NCI-H187 treated with DMSO at 0.1 percent for 48 hours (cell line): ENCODE measurements at regions not wholly inside any gene's neighbourhood (a gene's known extent, or its start where the extent isn't known, plus 50 kb on each side); places are given as distances from the start of the nearest gene placed in this dataset.

Experiments used
- DNase-seq: peaks from one replicate; lab custom pipeline; 2025; lab: John Stamatoyannopoulos, UW

DNA sequence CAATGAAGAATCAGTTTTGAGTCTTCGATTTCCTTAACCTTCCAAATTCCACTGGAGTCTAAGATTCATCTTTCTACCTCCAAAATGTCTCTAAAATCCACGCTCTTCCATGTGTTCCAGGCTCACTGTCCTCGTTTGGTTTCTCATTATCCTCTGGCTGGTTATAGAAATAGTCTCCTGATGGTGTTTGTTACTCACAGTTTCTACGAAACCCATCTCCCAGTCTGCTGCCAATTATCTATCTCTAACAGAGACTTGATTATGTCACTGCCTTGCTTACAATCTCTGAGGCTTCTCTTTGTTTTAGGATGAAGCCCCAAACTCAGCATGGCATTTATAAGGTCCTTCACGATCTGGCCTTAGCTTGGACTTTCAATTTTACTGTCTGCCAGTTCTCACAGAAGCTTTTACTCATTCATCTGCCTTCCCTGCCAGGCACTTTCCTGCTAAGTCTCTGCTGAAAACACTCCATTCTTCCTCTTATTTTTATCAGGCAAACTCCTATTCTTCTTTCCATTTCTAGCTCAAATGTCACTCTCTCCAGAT lies 339.6 kb upstream of the SGCD start:
- no peak for DNase-seq

DNA sequence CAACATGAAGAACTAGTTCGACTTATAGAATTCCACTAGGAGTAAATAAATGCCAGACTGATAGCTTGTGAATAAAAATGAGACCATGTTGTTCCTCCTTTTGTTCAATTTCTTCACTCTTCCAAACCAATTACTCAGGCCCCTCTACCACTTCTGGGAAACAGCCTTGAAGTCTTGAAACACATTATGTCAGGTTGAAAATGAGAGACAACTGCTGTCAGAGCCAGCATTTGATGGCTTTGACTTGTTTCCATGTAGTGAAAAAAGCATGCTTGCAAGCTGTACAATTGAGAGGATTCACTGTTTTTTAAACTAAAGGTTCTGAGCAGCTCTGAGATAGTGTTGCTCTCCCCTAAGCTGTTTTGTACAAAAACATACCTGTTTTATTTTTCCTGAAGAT lies 337.1 kb upstream of the SGCD start:
- DNase-seq, result no peak

DNA sequence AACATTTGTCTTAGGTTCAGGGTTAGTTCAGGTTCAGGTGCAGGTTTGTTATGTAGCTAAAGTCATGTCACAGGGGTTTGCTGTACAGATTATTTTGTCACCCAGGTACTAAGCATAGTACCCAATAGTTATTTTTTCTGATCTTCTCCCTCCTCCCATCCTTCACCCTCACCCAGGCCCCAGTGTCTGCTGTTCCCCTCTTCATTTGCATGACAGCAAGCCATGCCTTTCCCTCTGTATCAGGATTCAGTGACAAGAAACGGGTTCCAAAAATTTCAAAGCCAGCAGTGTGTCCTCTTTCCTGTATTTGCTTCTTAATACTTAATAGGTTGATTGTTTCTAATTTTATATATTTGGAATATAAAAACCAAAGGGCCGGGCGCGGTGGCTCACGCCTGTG lies 330.8 kb upstream of the SGCD start:
- no peak for DNase-seq

DNA sequence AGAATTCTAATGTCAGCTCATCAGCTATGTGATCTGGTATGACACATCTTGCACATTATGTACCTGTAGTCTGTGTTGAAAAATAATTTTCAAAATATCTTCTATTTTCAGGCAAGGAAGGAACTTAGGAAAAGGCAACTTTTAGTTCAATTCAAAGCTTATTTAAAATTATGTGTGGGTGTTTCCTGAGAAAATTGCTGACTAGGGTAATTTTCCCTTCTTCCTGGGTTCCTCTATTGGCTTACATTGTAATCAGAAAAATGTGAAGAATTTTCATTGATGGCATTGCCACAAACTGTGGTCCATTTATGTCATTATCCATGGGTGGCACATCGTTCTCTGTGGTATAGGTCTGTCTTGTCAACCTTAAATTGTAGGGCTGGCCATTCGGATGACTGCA lies 328.7 kb upstream of the SGCD start:
- DNase-seq, result no peak

DNA sequence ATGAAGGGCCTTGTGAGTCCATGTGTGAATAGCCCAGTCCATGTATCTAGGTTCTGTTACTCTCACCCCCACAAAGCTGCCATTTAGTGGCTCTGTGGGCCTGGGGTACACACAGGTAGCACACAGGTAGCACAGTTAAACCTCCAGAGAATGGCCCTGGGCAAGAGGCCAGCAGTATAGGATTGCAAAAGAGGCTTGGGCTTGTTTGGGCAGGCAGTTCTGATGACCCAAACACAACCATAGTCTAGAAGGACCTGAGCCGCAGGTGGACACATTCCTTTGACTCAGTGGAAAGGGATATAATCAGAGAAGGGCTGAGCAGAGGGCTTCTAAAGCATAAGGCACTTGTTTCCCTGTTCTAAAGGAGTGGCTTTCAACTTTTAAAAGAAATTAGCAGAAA lies 326.8 kb upstream of the SGCD start:
- DNase-seq, result no peak

DNA sequence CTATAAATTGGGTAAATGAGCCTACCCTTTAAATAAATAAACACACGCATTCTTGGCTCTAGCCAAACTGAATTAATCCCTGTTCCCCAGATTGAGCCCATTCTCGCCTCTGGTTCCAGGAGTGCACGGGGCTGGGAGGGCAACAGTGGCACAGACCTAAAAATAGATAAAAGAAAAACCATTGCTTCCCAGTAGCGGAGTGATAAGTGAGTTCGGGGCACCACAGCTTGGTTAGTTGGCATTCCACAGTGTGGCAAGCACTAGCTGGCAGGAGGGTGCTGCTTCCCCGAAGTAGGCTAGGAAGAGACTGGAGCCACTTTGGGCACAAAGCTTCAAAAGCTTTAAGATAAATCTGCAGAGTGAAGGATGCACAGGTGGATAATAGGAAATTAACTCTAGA lies 322.2 kb upstream of the SGCD start:
- no peak for DNase-seq

DNA sequence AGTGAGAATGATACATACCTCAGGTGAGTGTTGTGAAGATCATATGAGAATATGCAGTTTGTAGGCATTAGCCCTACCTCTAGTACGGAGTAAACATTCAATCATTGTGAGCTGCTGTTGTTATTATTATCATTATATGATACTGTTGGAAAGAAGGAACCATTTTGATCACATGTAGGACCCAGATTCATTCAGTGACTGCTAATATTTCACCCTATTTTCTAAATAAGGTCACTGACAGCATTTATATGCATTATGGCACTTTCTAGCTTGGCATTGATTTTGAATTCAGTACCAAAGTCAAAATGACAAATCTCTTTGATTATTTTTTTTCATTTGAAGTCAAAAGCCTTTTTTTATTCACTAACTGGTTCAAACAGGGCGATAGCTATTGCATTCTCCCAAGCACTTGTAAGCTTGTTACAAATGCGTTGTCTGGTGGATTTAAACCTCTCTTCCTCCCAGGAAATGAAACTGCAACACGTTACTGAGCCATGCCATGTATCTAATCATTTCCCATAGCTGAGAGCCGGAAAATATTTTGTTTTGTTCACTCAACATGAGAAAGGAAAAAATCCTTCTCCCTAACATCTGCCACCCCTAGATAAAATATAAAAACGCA lies 320.8 kb upstream of the SGCD start:
- no peak for DNase-seq

DNA sequence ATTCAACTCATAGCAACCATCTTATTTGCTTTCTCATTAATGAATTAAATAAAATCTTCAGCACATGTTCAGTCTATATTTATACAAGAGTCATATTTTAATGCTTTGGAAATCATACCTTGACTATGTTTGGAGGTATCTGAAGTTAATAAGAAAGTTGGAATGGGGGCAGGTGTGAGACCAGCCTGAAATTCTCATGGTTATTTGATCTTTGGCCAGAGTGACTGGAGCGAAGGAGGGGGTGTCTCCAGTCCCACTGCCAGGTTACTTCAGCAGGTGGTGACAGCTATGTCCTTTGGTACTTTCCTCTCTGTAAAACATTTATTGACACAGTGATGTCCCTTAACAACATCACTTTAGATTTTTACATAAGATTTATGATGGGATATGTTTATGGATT lies 318.1 kb upstream of the SGCD start:
- DNase-seq, result no peak

DNA sequence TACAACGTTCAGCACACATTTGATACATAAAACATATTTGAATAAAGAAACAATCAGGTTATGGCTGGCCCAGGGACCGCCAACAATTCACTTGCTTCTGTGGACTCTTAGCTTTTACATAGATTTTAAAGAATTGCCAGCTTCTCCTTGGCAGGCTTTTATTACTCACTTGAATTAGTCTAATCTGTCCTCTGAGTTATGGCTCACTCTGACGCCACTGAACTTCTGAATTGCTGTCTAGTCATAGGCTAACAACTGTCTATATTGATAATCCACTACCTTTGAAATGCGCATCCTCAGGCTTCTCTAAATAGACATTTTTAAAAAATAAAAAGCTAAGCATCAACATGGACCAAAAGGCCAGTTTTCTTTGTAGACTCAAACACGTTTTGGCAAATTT lies 317.4 kb upstream of the SGCD start:
- DNase-seq, result no peak

DNA sequence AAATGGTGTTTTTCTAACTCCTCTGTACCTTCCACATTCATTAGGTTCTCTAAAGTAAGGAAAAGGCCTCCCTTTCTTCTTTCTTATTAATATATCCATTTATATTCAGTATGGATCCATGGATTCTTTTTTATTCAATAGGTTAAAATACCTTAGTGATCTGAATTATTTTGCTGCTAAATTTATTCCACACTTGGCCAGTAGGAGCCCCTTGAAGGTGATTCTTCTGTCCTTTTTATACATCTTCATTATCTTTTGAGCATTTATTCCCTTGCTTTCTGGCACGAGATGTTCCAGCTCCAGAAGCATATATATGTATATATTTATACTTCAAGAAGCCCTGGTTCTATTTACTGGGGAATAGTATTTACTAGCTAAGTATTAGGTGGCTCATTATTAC lies 311.8 kb upstream of the SGCD start:
- DNase-seq, result no peak

DNA sequence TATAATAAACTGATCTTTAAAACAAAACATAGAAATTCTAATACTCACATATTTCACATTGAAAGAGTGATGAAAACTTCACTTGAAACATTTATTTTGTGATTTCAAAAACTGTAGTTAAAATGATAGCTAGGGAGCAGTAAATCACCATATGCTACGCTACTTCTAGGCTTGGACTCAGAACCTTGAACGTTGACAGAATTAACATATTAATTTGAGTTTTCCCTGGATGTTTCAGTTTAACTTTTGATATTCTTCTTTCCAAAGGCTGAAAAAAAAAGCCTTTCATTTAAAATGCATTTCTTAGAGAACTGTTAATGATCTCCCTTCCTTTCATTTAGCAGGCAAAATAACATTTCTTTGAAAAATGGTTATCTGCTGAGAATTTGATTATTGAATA lies 307.8 kb upstream of the SGCD start:
- no peak for DNase-seq

DNA sequence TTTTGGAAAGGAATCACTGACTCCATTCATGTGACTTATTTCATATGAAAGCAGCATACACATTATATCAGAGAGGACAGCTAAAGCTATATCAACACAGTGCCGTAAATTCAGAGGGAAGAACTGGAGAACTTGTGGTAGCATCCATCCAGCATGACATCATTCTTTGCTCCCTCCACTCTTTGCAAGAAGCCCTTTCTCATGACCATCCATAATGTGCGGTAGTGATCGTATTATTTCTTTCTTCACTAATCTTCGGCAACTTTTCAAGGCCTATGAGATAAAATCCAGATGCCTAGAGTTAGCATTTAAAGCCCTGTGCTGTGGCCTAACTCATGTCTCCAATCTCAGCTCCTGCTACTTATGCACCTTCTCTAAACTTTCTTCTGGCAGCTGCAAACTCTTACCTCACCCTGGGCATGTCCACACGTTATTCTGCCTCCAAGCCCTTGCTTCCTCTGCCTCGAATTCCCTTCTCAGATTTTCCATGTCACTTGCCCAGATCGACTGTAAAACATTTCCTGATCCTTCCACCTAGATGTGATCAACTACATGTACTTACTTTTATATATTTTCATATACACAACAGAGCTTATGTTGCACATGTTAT lies 307.3 kb upstream of the SGCD start:
- no peak for DNase-seq

DNA sequence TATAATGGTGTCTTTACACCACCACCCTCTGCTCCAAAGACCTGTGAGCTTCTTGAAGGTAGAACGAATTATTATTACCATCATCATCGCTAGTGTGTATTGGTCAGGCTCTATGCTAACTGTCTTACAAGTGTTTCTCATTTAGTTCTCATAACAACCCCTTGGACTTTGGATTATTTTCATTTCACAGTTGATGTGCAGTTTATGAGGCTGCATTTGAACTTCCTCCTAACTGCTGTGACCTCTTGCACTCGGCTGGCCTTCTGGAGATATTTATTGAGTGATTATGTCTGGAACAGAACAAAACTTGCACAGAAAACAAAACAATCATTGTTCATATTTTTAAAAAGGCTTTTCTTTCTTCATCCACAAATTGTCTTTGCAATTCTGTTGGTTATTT lies 306.3 kb upstream of the SGCD start:
- DNase-seq, result no peak

DNA sequence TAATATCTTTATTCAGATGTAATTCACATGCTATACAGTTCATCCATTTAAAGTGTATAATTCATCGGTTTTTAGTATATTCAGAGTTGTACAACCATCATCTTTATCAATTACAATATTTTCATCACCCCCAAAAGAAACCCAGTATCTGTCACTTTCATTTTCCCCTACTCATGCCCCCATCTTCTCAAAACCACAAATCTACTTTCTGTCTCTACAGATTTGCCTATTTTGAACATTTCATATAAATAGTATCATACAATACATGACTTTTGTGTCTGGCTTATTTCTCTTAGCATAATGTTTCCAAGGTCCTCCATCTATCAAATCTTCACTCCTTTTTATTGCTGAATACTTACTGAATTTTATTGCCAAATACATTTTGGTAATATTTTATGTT lies 305.1 kb upstream of the SGCD start:
- DNase-seq, result no peak

DNA sequence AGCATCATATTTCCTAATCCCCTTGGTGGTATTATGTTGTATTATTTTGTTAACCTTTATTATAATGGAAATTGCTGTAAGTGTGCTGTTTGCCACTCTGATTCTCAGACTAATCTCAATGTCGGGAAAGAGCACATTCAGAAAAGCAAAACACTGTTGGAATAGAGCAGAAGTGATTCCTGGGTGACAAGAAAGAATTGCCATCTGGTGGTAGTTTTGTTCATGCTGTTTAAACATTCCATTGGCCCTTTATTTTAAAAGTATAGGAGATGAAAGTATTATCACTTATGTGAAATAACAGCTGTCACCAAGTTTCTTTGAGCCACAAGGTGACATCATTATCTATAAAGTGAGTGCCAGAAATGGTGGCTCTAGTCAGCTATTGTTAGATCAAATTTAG lies 301.3 kb upstream of the SGCD start:
- no peak for DNase-seq

DNA sequence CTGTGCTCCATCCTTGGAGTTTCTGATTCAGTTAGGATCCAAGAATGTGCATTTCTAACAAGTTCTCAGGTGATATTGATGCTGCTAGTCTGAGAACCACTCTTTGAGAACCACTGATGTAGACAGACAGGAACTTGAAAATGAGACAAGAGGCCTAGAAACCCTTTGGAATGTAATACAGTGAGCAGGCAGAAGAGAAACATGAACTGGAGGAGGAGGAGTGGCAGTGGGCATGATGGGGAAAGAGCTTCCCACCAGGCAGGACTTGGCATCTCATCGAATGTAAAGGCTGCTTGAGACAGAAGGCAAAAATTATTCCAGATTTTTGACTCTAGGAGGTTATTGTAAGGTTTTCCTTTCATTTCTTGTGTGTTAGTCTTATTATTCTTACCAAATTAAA lies 295.8 kb upstream of the SGCD start:
- DNase-seq, result no peak

DNA sequence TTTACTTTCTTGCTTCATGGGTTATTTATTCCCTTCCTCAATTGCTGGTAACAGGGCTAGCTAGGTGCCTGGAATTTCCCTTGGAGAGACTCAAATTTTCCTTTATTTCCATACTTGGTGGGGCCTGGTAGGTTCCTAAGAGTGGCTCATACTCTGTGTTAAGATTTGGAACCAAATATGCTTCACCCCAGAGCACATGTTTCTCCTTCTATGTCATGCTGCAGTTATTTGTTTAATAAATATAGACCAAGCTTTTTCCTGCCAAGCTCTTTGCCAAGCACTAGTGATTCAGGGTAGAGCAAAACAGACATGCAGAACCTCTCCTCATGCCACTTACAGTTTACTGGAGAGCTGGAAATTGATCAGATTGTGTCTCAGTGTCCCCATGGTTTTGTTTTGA lies 290.3 kb upstream of the SGCD start:
- no peak for DNase-seq

DNA sequence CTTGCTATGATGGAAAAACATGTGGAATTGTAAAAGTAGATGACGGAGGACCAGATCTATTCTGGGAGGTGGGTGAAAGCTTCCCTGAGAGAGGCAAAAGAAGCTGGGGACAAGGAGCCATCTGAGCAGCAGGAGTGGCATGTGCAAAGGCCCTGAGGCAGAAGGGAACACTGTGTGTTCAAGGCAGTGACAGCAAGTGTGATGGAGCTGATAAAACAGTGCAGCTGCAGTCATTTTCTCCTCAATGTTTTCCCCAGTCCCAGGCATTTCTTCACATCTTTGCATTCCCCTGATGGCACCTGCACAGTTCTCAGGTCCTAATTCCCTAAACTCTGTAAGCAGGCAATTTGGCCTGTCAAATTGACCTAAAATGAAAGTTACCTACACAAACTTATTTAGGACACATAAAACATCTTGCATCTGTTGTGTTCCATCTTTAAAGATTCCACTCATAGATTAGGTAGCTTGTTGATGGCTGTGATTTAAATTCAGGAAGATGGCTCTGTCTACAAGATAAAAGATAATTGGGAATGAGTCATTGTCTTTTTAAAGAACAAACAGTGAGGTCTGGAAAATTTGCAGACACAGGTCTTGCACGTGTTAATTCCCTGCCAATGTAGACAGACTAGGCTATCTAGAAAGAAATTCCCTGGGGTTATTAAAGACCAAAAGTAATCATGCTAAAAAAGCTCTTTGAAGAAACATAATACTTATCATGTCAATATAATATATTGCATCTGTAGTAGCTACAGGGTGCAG lies 289.6 kb upstream of the SGCD start:
- no peak for DNase-seq

DNA sequence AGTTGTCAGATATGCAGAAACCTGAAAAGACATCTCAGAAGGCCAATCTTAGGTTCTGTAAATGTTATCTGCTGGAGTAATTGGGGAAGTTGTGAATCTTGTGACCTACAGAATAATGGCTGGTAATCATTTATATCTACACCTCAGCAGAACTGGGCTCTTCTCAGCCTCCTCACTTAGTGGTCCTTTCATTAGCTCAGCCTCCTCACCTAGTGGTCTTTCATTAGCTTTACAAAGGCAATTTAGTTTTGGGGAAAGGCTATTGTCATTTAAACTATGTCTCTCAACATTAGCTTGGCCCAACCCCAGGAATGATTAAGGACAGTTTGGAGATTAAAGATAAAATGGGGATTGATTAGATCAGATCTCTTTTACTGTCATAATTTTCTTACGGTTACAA lies 284.2 kb upstream of the SGCD start:
- no peak for DNase-seq

DNA sequence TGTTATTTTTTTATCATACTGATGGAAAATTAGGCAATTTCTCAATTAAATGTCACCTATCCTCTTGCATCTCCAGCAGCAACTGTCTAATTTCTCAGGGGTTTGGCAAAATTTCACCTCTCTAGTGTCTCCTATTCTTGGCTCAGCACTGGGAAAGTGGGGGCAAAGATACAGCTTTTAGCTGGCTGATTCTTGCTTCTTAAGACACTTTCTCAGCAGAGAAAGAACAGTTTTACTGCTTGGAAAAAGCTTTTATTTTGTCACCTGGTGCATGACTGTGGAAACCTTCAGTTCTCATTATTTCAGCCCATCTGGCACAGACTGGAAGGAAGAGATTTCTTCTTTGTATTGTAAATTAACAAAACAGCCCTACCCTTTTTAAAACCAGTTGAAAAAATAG lies 283.6 kb upstream of the SGCD start:
- DNase-seq, result no peak

DNA sequence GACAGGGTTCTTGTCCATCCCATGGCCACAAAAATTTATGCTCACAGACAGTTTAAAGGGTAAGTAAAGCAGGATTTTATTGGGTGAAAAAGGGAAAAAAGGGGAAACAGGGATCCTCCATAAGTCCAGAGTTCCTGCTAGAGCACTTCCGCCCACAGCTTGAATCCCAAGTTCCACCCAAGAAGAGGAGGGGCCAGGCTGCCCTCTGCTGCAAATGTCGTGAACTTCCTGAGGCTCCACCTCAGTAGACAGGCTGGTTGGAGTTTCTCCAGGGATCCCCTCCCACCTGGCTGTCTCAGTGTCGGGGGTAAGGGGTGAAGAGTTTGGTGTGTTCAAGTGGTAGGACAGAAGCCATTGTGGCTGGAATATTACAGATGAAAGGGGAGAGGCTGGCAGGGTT lies 275.0 kb upstream of the SGCD start:
- DNase-seq, result no peak

DNA sequence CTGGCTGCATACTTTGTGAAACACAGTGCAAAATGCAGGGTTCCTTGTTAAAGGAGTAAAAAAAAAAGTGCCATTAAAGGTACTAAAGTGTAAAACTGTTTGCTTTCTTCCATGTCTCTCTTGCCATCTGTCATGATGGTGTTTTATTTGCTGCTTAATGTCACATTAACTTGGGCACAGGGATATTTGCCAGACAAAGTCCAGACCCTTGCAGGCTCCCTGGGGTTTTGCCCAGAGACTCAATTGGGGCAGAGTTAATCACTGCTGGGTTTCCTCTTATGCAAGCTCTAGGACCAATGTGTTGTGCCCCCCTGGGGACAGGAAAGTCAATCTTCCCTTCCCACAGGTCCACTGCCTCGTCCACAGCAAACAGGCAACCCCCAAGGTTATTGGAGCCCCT lies 274.3 kb upstream of the SGCD start:
- no peak for DNase-seq

DNA sequence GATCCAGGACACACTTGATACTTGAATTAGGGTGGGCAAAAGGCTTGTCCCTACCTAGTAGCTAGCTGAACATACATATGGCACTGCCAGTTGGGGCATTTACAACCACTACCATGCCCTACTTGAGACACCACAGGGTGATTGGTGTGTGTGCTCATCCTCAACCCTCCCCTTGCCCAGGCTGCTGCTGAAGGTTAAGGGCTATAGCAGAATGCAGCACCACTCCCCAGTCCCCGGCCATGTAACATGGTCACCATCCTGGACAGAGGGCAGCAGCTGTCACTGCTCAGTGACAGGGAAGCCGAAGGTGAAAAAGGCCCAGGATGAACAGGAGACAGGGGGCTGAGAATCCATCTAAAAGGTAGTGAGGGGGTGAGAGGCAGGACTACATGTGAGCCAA lies 273.9 kb upstream of the SGCD start:
- no peak for DNase-seq

DNA sequence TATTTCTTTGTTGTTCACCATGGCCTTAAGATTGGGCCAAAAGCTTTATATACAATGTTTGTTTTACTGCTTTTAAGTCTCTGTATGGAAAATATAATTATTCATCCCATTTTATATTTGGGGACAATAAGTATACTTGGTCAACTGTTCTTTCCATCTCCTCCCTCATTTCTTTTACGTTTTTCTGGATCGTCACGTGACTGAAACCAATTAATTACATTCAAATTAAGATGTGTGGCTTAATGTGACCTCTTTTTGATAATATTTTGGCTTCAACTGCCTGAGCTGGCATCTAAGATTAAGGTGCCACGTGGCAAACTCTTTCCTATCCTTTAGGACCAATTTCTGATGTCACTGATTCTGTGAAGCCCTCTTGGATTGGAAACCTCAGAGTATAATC lies 250.1 kb upstream of the SGCD start:
- DNase-seq, result no peak
